Middle frontal gyrus (tissue), 1 donor: ENCODE measurements at regions not wholly inside any gene's neighbourhood (a gene's known extent, or its start where the extent isn't known, plus 50 kb on each side); places are given as distances from the start of the nearest gene placed in this dataset.
A peak's percentile ranks its signal among the peaks of the same experiment; 100 is the strongest.

Experiments
- DNase-seq: peaks from one replicate; pipeline ENCODE4 v3.0.0-alpha.2; 2015; ENCODE audit warnings: low spot score; ENCODE audit errors: extremely low spot score

DNA sequence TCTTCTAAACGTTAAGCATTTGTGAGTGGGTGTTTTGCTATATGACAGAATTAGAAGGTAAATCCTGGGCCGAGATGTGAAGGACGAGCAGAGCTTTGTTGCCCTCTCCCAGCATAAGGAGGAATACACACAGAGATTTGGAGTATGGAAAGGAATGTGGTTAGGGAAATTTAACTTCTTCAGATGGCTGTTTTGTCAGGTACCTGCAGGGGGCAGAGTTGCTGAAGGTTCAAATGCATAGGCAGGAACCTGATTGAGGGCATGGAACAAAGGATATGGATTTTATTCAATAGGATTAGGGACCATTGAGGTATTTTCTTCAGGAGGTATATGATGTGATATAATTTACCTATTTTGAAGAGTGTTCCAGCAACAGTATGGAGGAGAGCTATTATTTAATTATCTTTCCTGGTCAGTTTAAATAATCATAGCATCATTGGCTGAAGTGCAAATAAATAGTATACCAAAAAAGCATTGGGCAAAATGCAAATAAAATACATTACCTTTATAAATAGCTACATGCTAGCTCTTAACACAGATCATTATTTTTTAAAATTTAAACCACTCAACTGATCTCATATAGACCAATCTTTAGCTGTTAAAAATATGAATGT lies 143.6 kb downstream of the SLIT2 start:
- no peak for DNase-seq

DNA sequence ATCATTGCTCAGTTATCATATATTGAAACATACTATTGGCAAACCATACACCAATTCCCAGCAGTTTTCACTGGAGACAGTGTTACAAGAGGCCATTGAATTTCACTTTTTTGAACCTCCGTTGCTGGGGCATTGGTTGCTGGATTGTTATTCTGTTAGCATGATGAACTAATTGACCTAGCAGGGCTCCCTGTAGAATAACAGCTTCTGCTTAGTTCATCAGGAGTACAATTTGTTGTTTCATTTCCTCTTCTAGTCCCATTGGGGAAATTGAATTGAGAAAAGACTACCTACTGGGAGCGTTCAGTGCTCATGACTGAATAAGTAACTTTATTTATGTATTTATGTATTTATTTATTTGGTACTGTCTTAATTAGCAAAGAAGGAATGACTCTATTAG lies 151.6 kb downstream of the SLIT2 start:
- DNase-seq = no peak

DNA sequence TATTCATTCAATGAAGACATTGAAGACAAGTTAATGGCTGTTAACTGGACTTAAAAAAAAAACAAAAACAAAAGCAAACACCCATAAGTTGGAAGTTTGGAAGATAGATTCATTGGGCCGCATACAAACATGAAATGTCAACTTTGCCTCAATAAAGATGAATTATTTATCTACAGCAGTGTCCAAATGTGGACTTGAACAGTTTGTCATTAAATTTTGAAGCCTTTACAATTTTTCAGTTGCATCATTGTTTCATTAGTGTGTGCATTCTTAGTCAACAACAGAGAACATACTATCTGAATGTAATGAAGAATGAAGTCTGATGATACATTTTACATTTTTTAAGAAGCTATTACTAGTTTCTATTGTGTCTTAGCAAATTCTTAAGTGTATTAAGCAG lies 152.1 kb downstream of the SLIT2 start:
- no peak for DNase-seq

DNA sequence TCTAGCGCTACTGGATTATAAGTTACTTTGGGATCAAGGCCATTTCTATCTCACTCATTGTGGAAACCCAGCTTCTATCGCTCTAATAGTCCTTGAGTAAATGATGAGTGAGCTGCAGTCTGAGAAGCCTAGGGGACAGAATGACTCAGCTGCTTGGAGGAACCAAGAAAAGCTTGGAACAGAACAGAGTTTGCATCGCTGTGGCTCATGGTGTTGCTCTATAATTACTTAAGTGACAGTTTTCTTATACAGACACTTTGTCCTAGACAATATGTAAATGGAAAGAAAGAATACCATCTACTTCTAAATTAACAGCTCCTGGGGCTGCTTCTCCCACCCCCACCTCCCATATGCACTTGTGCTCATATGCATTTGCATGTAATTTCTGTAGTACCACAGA lies 156.9 kb downstream of the SLIT2 start:
- peak; percentile 60 for DNase-seq

DNA sequence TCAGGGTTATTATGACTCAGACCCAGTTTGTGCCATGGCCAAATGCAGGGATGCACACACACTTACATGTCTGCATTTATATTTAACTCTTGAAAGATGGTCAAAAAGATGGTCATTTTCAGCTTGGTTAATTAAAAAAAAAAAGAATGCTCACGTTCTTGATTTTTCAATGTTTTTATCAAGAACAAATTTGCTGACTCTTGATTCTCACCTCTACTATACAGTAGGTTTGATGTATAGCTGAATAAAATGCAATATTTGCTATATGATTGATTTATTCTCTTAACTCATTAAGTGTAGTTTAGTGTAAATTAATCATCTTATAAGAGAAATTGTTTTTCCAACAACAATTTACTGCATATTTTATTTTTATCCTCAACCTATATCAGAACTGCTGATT lies 160.4 kb downstream of the SLIT2 start:
- DNase-seq = no peak

DNA sequence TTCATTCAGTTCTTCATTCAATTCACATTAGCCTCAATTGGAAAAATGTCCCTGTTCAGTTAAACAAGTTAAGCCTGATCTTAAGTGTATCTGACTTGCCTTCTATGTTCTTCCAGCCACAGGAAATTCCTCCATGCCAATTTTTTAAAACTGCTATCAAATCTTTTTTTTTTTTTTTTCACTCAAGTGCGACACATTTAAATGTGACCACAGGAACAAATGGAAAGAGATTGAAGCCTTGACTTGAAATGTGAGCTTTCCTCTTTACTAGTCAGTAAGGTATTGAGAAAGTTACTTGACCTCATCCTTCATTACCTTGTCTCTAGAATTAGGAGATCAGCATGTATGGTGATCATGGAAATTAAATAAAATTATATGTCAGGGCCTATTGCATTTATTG lies 165.1 kb downstream of the SLIT2 start:
- DNase-seq = no peak

DNA sequence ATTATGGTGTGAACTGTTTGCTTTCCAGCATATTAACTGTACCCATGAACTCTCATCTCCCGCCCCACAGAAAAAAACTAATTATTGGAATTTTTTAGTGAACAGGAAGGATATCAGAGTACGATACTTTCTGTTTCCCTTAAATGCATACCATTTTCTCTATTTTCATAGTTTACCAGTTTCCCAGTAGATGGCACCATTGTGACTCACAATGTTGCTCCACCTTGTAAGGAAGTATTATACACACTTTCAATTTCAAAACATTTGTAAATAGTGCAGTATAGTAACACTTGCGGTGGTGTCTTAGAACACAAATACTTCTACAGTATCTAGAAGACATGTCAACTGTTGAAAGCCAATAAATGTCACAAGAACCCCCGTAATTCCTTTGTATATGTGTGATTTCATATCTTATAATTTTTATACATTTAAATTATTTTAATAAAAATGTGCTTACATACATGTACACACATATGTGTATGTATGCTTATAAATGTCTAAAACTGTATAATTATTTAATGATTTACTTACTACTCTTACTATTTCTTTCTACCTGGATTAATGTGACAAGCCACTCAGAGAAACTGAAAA lies 167.3 kb downstream of the SLIT2 start:
- DNase-seq = no peak

DNA sequence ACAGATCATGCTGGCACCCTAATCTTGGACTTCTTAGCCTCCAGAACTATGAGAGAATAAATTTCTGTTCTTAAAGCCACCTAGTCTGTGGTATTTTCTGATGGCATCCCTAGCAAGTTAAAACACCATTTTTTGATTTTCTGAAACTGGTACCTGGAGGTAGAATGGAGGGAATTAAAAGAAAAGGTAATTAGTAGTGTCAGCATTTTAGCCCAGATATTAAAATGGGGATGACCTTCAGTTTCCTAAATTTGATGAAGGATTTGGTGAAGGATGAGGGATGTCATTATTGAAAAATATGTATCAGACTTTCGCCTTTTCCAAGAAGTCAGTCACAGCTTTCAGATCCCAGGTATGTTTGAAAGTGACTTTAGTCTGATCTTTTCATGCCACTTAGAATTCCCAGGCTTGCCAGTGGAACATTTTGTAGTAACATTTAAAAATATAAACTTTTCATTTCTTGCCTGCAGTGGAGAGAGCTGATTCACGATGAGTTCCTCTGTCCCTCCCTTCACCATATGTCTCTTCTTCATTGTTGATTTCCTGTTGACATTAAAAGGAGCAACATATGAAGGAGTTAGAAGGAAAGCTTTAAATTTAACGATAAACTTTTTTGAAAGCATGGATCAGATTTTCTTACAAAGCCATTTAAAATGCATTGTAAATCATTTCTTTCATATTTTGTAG lies 169.4 kb downstream of the SLIT2 start:
- DNase-seq = no peak

DNA sequence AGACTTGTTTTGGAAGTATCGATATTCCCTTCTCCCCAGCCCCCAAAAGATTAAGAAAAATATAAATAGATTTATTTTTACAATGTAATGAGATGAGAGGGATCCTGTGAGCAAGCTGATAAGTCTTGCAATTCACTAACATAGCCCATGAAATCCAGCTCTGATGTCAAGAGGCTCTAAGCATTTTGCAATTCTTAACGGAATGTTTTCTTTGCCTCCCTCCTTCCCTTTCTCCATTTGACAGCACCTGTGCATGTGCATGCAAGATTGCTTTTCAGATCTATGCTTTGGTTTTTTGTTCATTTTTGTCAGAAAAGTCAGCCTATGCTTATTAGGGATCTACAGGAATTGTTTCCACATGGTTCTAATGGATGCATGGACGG lies 169.9 kb downstream of the SLIT2 start:
- no peak for DNase-seq

DNA sequence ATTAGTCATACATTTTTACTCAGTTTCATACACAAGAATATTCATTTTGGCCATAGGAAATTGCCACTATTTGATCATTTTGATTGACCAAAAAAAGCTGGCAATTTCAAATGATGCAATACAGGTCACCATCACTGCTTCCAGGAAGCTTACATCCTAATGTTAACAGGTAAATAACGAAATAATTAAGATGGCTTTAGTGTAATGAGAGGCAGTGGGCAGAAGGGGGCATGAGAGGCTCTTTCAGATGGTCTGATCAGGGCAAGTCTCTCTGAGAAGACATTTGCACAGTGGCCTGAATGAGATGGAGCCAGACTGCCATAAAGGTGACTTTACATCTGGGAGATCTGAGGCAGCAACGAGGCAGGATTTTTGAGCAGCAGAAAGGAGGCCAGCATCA lies 170.7 kb downstream of the SLIT2 start:
- no peak for DNase-seq

DNA sequence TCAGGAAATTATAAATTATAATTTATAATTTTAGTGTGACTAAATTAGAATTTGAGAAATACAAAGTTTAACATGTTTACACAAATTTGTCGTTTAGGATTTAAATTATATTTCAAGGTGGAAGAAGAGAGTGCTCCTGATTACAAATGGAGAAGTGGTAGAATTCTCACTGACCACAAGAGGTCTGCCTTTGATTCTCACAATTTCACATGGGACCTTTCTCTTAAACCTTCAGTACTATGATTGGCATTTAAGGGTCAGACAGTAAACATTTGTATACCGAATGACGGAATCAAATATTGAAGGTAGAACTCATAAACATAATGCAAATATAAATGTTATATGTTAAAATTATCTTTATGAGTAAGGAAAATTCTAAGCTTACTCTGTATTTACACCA lies 171.7 kb downstream of the SLIT2 start:
- DNase-seq = no peak

DNA sequence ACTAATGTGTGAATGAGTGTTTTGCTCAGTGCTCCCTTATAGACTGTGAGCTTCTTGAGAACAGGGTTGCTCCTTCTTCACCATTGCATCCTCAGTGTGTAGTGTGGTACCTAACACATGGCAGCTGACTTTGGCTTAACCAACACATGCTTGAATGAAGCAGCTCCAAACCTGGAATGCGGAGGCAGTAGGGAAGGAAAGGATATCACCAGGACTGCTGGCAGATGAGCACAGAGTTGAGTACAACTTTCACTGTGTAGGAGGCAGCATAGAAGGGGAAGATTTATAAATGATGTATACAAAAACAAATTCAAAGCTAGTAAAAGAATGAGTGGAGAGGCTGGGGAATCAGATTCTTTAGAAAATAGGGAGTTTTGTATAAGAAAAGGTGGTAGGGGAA lies 174.3 kb downstream of the SLIT2 start:
- no peak for DNase-seq

DNA sequence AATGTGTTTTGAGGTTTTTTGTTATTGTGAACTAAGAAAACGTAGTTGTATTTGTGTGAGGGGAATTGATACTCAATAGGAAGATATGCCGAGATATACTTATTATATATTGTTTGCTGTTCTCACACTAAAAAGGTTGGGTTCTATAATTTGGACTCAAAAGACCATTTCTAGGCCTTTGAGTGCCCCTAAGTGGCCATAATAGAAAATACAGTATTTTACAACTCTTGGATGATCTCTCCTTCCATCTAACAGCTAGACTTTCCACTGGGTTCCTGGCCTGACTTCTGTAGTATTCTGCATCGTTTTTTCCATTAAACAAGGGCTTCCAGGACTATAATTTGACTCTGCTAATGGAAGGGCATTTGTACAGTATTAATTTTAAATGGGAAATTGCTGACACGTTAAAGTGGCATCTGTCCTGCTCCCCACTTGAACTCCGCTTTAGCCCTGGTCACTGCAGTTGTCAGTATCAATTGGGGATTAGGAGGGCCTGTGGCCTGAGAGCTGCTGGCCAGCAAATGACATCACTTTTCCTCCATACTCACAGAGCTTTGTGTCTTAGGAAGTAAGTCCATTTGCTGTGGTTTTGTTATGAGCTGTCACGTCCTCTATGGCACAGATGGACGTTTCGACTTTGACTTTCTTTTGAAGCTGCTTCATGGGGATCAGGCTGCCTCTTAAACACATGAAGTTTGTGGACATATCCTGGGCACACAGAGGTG lies 176.9 kb downstream of the SLIT2 start:
- no peak for DNase-seq

DNA sequence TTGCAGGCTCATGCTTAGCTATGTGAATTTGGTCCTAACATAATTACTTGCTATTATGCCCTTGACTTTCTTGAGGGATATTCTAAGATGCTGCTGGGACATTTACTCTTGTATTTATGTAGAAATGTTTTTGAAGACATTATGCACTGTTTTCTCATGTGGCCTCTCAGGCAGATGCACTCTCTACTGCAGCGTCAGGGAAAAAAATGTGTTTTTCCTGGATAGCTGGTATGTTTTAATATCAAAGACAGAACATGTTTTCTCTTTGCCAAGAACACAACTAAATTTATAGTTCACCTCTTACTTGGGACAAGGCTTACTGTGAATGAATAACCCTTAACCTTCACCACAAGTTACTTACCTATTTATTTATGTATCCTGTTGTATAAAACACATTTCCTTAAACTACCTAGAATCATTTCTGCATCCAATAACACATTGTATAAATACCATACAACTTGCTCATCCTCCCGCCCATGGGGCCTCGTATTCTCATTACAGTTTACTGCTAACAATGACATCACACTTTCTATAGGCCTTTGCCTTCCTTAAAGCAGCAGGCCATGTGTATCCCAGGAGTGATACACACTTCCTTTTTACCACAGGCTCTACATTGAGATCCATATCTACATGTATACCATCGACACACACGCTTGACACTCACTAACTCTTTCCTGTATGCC lies 178.7 kb downstream of the SLIT2 start:
- no peak for DNase-seq

DNA sequence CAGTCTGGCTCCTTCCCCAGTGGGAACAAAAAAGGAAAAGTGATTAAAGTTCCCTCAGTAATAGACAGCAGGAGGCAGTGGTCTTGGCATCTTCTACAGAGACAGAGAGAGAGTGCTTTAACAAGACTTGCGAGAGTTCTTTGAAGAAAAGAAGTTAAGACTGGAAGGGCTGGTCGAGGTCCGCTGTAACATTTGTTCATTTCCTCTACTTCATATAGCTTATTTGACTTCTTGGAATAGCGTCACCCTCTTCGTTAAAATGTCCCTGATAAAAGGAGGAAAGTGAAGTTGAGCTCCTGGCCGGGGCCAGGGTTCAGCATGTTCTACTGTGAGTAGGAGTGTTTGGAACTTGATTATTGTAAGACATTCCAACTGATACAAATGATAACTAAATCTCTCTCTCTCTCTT lies 179.8 kb downstream of the SLIT2 start:
- no peak for DNase-seq

DNA sequence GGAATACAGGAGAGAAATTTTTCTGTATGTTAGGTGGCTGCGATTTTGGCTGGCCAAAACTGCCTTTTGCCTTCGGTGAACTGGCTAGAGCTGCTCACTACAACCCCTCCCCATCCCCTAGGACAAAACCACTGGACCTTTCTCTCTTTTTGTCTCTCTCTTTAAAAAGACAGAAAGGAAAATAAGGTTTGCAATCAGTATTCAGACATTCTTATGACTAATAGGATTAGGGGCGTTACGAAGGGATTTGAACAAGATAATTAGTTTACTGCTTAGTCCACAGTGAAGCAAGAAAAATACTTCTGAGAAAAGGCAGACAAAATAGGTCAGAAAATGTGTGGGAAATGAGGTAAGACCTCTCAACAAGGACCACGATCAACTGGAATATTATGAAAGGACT lies 180.4 kb downstream of the SLIT2 start:
- no peak for DNase-seq

DNA sequence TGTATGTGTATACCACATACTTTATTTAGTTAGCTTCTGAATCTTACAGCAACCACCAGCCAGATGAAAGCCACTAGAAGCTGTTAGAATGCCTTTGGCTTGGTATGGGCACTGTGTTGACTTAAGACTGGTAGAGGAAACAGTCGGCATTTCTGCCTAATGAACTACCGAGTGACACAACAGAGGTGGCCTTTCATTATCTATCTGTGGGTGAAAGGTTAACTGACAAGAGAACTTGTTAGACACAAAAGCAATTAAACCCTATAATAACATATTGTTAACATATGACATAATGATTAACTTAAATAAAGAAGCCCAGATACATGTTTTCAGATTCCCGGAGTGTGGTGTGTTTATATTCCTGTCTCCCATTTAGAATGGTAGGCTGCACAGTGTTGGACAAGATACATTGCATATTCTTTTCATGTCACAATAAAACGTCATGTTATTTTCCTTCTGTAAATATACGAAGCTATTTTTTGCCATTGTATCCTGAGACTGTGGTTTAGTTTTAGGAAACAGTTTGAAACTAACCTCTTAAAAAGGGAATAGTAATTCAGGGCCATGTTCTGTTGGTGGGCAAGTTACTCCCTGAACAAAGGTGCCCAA lies 181.5 kb downstream of the SLIT2 start:
- no peak for DNase-seq

DNA sequence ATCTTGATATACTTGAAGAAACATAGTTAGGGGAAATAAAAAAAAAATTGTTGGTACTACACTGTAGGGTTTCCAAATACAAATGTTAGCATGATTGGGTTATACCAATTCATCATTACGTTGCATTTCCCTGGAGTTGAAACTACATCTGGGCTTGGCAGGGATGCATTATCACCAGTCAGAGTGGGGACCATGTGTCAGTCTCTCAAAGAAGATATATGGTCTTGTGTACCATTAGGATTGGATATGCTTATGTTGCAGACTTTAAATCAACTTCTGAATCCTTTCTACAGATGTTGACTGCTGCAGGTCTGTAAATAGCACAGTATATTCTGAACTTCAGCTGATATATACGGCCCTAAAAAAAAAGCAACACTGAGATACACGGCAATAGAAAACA lies 188.5 kb downstream of the SLIT2 start:
- no peak for DNase-seq

DNA sequence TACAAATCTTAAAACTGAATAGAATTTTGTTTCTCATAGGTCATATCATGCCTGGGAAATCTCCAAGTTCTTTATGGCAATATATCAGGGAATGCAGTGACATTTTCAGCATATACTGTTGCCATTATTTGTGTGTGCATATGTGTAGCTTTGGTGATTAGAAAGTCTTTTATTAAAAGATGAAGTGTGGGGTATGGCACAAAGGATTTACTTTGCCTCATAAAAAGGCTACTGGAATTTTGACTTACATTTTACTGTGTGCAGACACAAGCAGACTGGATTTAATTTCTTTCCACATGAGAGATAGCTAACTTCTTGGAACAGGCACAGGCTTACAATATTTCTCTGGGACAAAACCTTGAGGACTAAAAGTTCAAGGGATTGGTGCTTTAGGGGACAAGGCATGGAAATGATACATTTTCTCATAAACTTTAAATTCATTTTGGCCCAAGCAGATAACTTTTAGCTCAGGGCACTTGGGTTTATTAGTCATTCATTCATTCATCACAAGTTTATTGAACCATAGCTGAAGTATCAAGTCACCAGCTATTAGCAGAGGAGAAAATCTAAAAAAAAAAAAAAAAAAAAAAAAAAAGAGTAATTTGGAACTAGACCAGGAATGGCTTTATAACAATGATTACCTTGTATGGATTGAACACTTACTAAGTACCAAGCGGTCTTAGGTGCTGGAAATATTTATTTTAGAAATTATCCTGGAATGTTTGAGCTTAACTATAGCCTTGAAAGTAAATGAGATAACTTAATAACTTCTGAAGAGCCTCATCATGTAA lies 191.5 kb downstream of the SLIT2 start:
- no peak for DNase-seq

DNA sequence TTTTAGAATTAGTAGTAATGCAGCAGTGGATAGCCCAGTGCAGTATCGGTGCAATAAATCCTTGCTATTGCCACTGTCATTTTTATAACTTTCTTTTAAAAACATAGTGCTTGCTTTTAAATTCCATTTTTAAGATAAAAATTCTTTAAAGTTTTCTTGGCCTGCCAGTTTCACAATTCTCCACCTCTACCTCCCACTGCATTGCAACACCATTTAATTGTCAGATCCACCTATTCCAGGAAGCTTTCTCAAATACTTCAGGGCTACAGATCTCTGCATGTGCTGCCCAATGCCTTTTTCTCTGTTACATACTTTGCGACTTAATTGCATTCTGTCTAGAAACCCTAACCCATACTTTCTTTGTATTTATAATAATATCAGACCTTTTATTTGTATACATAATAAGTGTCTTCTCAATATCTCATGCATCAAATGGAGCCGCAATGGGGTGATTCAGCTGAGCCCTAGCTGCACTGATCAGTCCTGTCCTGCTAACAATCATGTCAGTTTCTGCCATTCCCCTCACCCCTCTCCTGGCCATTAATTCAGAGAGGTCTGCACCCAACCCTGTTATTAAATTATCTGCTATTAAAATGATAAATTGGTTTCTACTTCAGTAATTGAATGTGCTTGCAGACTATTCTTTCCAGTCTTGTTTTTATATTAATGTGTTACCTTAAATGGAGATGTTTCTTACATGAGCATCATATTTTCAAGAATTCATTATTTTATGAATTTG lies 193.1 kb downstream of the SLIT2 start:
- DNase-seq = no peak
